Neuronal stem cell (in vitro differentiated cells): ENCODE measurements at regions not wholly inside any gene's neighbourhood (a gene's known extent, or its start where the extent isn't known, plus 50 kb on each side); places are given as distances from the start of the nearest gene placed in this dataset.

Experiments
- DNase-seq: peaks from one replicate; pipeline ENCODE4 v3.0.0-alpha.2; 2013; ENCODE audit warnings: low spot score
- H2AFZ ChIP-seq: one replicate; pipeline ENCODE4 v1.6.1; 2013; ENCODE audit warnings: mild to moderate bottlenecking, low read length, inconsistent platforms
- H2AK5ac ChIP-seq: 2 replicates; pipeline ENCODE4 v1.6.1; 2013; ENCODE audit warnings: low read depth, mild to moderate bottlenecking, inconsistent platforms, low read length, moderate library complexity, mixed read lengths
- H2BK120ac ChIP-seq: 2 replicates; pipeline ENCODE4 v1.6.1; 2013; ENCODE audit warnings: low read depth, mild to moderate bottlenecking, inconsistent platforms, low read length, moderate library complexity, mixed read lengths
- H2BK12ac ChIP-seq: one replicate; pipeline ENCODE4 v1.6.1; 2013; ENCODE audit warnings: low read length, inconsistent platforms
- H2BK15ac ChIP-seq: 2 replicates; pipeline ENCODE4 v1.6.1; 2013; ENCODE audit warnings: mild to moderate bottlenecking, low read length, inconsistent platforms, mixed read lengths
- H2BK5ac ChIP-seq: one replicate; pipeline ENCODE4 v1.6.1; 2013; ENCODE audit warnings: inconsistent platforms, mild to moderate bottlenecking, low read length, moderate library complexity
- H3K14ac ChIP-seq: one replicate; pipeline ENCODE4 v1.6.1; 2013; ENCODE audit warnings: low read length, inconsistent platforms
- H3K18ac ChIP-seq: 2 replicates; pipeline ENCODE4 v1.6.1; 2013; ENCODE audit warnings: low read length, inconsistent platforms
- H3K23ac ChIP-seq: 2 replicates; pipeline ENCODE4 v1.6.1; 2013; ENCODE audit warnings: low read depth, mild to moderate bottlenecking, mixed read lengths, low read length, inconsistent platforms; ENCODE audit not compliant: poor library complexity
- H3K27ac ChIP-seq: replicated peaks from 3 replicates; pipeline ENCODE4 v1.5.1; 2013; ENCODE audit warnings: low read length, inconsistent platforms
- H3K27me3 ChIP-seq, 3 experiments: 2 replicates each; pipeline ENCODE4 v1.6.1; 2013; ENCODE audit warnings: low read length in 3 of 3, mild to moderate bottlenecking in 2 of 3, inconsistent platforms in 1 of 3, low read depth in 1 of 3, mixed read lengths in 1 of 3, moderate library complexity in 1 of 3; ENCODE audit not compliant: control insufficient read depth in 3 of 3, insufficient read depth in 3 of 3
- H3K36me3 ChIP-seq, 2 donors: replicated peaks in 1 of 2; 2 replicates each; pipeline ENCODE4 v1.6.1; 2013; ENCODE audit warnings: low read length in 2 of 2; ENCODE audit not compliant: control insufficient read depth in 2 of 2, insufficient read depth in 2 of 2
- H3K4ac ChIP-seq: 2 replicates; pipeline ENCODE4 v1.6.1; 2013; ENCODE audit warnings: inconsistent platforms, mild to moderate bottlenecking, low read length, moderate library complexity
- H3K4me1 ChIP-seq, 2 donors: 1 replicate in 1 of 2; 2 replicates in 1 of 2; pipeline ENCODE4 v1.6.1; 2013; ENCODE audit warnings: low read length in 2 of 2, low read depth in 1 of 2; ENCODE audit not compliant: control insufficient read depth in 2 of 2, insufficient read depth in 1 of 2
- H3K4me2 ChIP-seq: one replicate; pipeline ENCODE4 v1.6.1; 2013; ENCODE audit warnings: mild to moderate bottlenecking, low read length, inconsistent platforms; ENCODE audit not compliant: insufficient read depth, poor library complexity, severe bottlenecking
- H3K4me3 ChIP-seq, 2 donors: 2 replicates each; pipeline ENCODE4 v1.5.1; 2013; ENCODE audit warnings: low read length in 2 of 2, mild to moderate bottlenecking in 2 of 2, inconsistent platforms in 1 of 2, moderate library complexity in 1 of 2
- H3K79me1 ChIP-seq: one replicate; pipeline ENCODE4 v1.6.1; 2013; ENCODE audit warnings: low read depth, mild to moderate bottlenecking, inconsistent platforms, low read length, moderate library complexity
- H3K9ac ChIP-seq: one replicate; pipeline ENCODE4 v1.6.1; 2013; ENCODE audit warnings: mild to moderate bottlenecking, low read depth, low read length, inconsistent platforms; ENCODE audit not compliant: poor library complexity
- H3K9me3 ChIP-seq, 2 donors: replicated peaks in 1 of 2; 2 replicates each; pipeline versions ENCODE3 to v1.6.1; 2013; ENCODE audit warnings: low read length in 2 of 2, mild to moderate bottlenecking in 2 of 2, inconsistent platforms in 1 of 2, low read depth in 1 of 2, mixed read lengths in 1 of 2, moderate library complexity in 1 of 2; ENCODE audit not compliant: control insufficient read depth in 2 of 2, insufficient read depth in 1 of 2
- H4K8ac ChIP-seq: one replicate; pipeline ENCODE4 v1.6.1; 2013; ENCODE audit warnings: low read depth, mild to moderate bottlenecking, inconsistent platforms, low read length, moderate library complexity
- H4K91ac ChIP-seq: one replicate; pipeline ENCODE4 v1.6.1; 2013; ENCODE audit warnings: low read length, low read depth, mild to moderate bottlenecking, inconsistent platforms; ENCODE audit not compliant: poor library complexity
- WGBS, 2 donors: extraction: QIAGEN DNeasy Blood & Tissue Kit; methylation state at CpG; one replicate each; pipeline ENCODE4 v1.1.7; 2013; ENCODE audit warnings: missing lambda C conversion rate in 2 of 2, mixed read lengths in 1 of 2; ENCODE audit not compliant: insufficient read length in 2 of 2, insufficient replicate concordance in 1 of 2; ENCODE audit errors: extremely low coverage in 2 of 2; 5-methylcytosine and 5-hydroxymethylcytosine counted together

DNA sequence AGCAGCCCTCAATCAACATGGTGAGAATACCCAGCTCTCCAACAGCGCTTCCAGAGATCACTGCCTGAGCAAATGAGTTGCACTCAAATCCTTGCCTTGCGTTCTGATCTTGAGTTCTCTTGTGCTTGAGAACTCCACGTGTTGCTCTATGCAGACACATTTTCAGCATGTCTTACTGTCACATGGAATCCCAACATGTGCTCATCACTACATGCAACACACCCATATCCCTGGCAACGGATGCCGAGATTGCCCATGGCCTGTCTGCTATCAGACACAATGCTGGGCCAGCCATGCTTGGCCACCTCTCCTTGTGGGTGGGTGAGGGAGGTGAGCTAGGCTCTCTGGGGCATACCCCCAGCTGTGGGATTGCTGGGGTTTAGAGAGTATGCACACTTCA, 91.9 kb upstream of the LDAH start:
- H2AFZ ChIP-seq = no peak overlapping the region
- no peak overlapping the region for H3K14ac ChIP-seq
- no peaks in the 10 kb centered on the region for H3K36me3 ChIP-seq
- H3K9ac ChIP-seq = no peak overlapping the region
- H3K27ac ChIP-seq = no peak overlapping the region
- H3K9me3 ChIP-seq = no peaks in the 10 kb centered on the region
- H3K4me2 ChIP-seq = no peak overlapping the region
- H3K27me3 ChIP-seq = no peaks in the 10 kb centered on the region
- H3K18ac ChIP-seq = no peak overlapping the region
- H2BK5ac ChIP-seq = no peak overlapping the region
- WGBS, 2 donors = no CpG with 5 or more reads among the region's 5 CpGs
- no peak overlapping the region for H4K8ac ChIP-seq
- H3K4me1 ChIP-seq = peaks cover 0 to 3% of the 10 kb centered on the region in 2 donors
- H2BK12ac ChIP-seq = no peak overlapping the region
- no peak overlapping the region for H3K4me3 ChIP-seq
- H2BK15ac ChIP-seq = no peak overlapping the region
- no peak for DNase-seq
- H3K23ac ChIP-seq = no peak overlapping the region
- no peak overlapping the region for H3K4ac ChIP-seq
- H3K79me1 ChIP-seq = peaks cover 2% of the 10 kb centered on the region
- H2AK5ac ChIP-seq = no peak overlapping the region
- no peak overlapping the region for H4K91ac ChIP-seq
- H2BK120ac ChIP-seq = no peak overlapping the region

DNA sequence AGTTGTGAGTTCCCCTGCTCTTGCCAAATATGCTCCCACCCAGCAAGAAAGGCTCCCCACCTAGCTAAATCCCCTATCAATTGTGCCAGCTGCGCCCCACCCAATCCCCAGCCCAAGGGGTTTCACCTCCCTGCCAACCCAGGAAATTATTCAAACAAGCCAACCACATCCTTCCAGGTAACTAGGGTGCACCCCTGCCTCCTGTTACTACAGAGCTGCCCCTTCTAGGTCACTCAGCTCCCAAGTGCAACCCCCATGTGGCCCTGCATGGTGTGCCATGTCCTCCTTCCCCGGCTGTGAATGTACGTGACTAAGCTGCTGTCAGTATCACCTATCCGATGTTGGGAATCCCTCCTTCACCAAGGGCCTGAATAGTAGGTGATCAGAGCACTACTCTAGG, 91.2 kb upstream of the LDAH start:
- no peak overlapping the region for H3K23ac ChIP-seq
- no peak overlapping the region for H2AFZ ChIP-seq
- H2BK12ac ChIP-seq = no peak overlapping the region
- DNase-seq = no peak
- no peak overlapping the region for H3K4me2 ChIP-seq
- H2BK120ac ChIP-seq = no peak overlapping the region
- H3K14ac ChIP-seq = no peak overlapping the region
- no peak overlapping the region for H2BK15ac ChIP-seq
- no peak overlapping the region for H2BK5ac ChIP-seq
- H3K4ac ChIP-seq = no peak overlapping the region
- no peak overlapping the region for H2AK5ac ChIP-seq
- WGBS, 2 donors = no CpG with 5 or more reads among the region's 4 CpGs
- H4K8ac ChIP-seq = no peak overlapping the region
- H3K9me3 ChIP-seq = no peaks in the 10 kb centered on the region
- peaks cover 2% of the 10 kb centered on the region for H3K79me1 ChIP-seq
- H4K91ac ChIP-seq = no peak overlapping the region
- H3K4me3 ChIP-seq = no peak overlapping the region
- no peaks in the 10 kb centered on the region for H3K27me3 ChIP-seq
- no peaks in the 10 kb centered on the region for H3K36me3 ChIP-seq
- H3K18ac ChIP-seq = peak overlapping the region; percentile 2
- no peak overlapping the region for H3K9ac ChIP-seq
- peaks cover 0 to 3% of the 10 kb centered on the region in 2 donors for H3K4me1 ChIP-seq
- no peak overlapping the region for H3K27ac ChIP-seq

DNA sequence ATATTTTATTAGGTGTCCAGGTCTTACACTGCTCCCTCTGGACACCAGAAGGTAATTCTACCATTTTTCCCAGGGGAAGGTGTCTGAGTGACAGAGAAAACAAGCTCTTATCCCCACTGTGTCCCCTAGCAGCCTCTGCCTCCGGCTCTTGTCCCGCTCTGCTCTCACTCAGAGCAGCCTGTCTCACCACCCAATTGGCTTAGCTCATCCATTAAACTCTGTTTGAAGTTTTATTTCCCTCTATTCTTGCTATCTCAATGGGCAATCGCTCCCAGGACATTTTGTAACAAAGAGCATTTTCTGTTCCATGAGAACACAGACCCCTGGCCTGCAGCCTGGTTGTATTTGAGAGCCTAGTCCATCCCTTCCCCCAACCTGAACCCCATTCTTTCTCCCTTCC, 90.6 kb upstream of the LDAH start:
- Histone ChIP-seq H3K9me3 (no peaks in the 10 kb centered on the region), H2BK12ac (no peak overlapping the region), H3K18ac (no peak overlapping the region), H3K9ac (no peak overlapping the region), H4K91ac (no peak overlapping the region), H3K4me1 (peaks cover 0 to 2% of the 10 kb centered on the region in 2 donors), H2AFZ (no peak overlapping the region), H2BK120ac (no peak overlapping the region), H3K27ac (no peak overlapping the region), H3K23ac (no peak overlapping the region), H2AK5ac (no peak overlapping the region), H4K8ac (no peak overlapping the region), H3K4me3 (no peak overlapping the region), H3K79me1 (peaks cover 2% of the 10 kb centered on the region), H3K27me3 (no peaks in the 10 kb centered on the region), H2BK15ac (no peak overlapping the region), H2BK5ac (no peak overlapping the region), H3K36me3 (no peaks in the 10 kb centered on the region), H3K4ac (no peak overlapping the region), H3K4me2 (no peak overlapping the region), H3K14ac (no peak overlapping the region)
- whole genome bisulfite sequencing, 2 donors = no CpG with 5 or more reads among the region's 3 CpGs
- no peak for DNase-seq

DNA sequence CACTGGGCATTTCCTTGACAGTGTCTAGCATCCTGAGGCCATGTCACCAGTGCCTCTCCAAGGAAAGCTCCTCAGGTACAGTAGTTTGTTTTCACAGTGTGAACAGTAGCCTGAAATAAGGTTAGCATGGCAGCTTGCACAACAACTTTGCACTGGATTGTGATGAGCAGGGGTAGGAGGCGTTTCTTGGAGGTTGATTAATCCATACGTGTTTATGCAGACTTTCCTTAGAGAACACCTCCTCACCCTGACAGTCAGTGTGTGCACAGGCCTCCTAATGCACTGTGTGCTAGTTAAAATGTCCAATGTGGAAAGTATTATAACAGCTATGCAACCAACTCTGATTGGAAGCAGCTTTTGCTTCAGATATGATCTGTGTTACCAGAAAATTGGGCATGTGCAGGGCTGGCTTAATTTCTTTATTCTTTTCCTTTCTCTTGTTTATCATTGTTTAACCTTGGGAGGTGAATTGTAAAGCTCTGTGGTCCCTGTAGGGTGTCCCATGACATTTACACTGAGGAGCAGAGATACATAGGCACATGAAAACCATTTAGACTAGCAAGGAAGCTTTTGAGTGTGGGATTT, 77.2 kb upstream of the LDAH start:
- DNase-seq = no peak
- Histone ChIP-seq H2BK120ac (no peak overlapping the region), H4K8ac (no peak overlapping the region), H4K91ac (no peak overlapping the region), H3K9me3 (no peaks in the 10 kb centered on the region), H3K27me3 (peaks cover 0 to 15% (median 0%) of the 10 kb centered on the region in 3 experiments), H3K9ac (no peak overlapping the region), H2BK5ac (no peak overlapping the region), H2BK15ac (no peak overlapping the region), H3K18ac (no peak overlapping the region), H2BK12ac (no peak overlapping the region), H3K4me2 (no peak overlapping the region), H3K4me3 (no peak overlapping the region), H3K79me1 (no peaks in the 10 kb centered on the region), H2AK5ac (no peak overlapping the region), H3K4ac (no peak overlapping the region), H2AFZ (no peak overlapping the region), H3K36me3 (no peaks in the 10 kb centered on the region), H3K14ac (no peak overlapping the region), H3K4me1 (no peaks in the 10 kb centered on the region), H3K23ac (no peak overlapping the region), H3K27ac (no peak overlapping the region)
- no CpG with 5 or more reads among the region's 2 CpGs for WGBS, 2 donors
